ENCODE measurements at regions not wholly inside any gene's neighbourhood (a gene's known extent, or its start where the extent isn't known, plus 50 kb on each side); places are given as distances from the start of the nearest gene placed in this dataset.

DNA sequence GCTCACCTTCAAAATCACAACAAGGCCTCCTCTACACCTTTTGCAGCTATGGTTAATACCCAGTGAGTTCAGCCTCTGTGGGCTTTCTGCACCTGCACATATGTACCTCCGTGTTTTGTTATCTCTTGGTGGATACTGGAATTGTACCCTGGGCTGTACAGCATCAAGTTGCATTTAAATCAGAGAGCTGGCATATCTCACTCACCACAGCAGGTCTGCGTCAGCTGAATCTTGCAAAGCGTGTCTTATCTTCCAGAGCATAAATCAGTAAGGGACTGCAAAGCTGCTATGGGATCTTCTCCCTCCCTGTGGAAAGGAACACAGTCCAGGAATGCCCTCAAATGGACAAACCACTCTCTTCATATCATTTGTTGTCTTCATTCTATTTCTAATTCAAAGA lies 1048.7 kb downstream of the UQCRFS1 start:
- no peaks in the 10 kb centered on the region for H3K27me3 ChIP-seq (replicated peaks in 1 of 7)
- DNase-seq: no peak
- WGBS, 5 donors: 78 to 97% (median 84%) methylated on average over 3 of the region's 3 CpGs
- H3K9me3 ChIP-seq: peaks cover 0 to 56% (median 12%) of the 10 kb centered on the region in 8 donors
- no peaks in the 10 kb centered on the region for H3K4me1 ChIP-seq
- intact Hi-C loops (cut with DNase I; ENCODE audit: low total_unique reads): no loop called here
- H3K4me3 ChIP-seq: no peak overlapping the region
- no peak overlapping the region for H3K27ac ChIP-seq
- H3K36me3 ChIP-seq: no peaks in the 10 kb centered on the region
- TF ChIP-seq, protein P1, sequence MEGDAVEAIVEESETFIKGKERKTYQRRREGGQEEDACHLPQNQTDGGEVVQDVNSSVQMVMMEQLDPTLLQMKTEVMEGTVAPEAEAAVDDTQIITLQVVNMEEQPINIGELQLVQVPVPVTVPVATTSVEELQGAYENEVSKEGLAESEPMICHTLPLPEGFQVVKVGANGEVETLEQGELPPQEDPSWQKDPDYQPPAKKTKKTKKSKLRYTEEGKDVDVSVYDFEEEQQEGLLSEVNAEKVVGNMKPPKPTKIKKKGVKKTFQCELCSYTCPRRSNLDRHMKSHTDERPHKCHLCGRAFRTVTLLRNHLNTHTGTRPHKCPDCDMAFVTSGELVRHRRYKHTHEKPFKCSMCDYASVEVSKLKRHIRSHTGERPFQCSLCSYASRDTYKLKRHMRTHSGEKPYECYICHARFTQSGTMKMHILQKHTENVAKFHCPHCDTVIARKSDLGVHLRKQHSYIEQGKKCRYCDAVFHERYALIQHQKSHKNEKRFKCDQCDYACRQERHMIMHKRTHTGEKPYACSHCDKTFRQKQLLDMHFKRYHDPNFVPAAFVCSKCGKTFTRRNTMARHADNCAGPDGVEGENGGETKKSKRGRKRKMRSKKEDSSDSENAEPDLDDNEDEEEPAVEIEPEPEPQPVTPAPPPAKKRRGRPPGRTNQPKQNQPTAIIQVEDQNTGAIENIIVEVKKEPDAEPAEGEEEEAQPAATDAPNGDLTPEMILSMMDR (IDR thresholded peaks at IDR 0.05 in 8 of 11, conservative IDR thresholded peaks at IDR 0.05 in 3 of 11): no peak
- TF ChIP-seq POLR2A (IDR thresholded peaks at IDR 0.05) (no peak), POLR2AphosphoS5 (IDR thresholded peaks at IDR 0.05) (no peak)

DNA sequence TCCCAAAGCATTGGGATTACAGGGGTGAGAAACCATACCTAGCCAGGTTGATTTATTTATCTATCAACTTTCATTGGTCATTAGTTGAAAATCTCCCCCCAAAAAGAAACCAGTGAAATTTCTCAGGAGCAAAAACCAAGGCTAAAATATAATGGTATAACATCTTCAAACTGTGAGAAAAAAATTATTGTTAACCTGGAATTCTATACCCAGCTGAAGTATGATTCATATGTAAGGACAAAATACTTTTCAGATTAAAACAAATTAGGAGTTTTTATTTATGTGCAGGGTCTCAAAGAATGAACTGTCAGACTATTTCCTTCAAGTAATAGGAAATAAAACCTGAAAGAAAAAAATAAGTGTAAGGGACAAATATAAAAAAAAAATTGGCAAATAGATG lies 1053.9 kb downstream of the UQCRFS1 start:
- H3K36me3 ChIP-seq: no peaks in the 10 kb centered on the region
- intact Hi-C loops (cut with DNase I; ENCODE audit: low total_unique reads): no loop called here
- H3K4me3 ChIP-seq: no peak overlapping the region
- DNase-seq: no peak
- no peaks in the 10 kb centered on the region for H3K27me3 ChIP-seq (replicated peaks in 1 of 7)
- no peaks in the 10 kb centered on the region for H3K4me1 ChIP-seq
- peaks cover 0 to 64% (median 31%) of the 10 kb centered on the region in 8 donors for H3K9me3 ChIP-seq
- no peak overlapping the region for H3K27ac ChIP-seq
- TF ChIP-seq POLR2AphosphoS5 (IDR thresholded peaks at IDR 0.05) (no peak), POLR2A (IDR thresholded peaks at IDR 0.05) (no peak)
- TF ChIP-seq, protein P1 (IDR thresholded peaks at IDR 0.05 in 8 of 11, conservative IDR thresholded peaks at IDR 0.05 in 3 of 11): no peak

GRCh38 chr19:28155265-28155664 lies 1057.7 kb downstream of the UQCRFS1 start:
- 67 to 92% (median 88%) methylated on average over 1 of the region's 1 CpG for WGBS, 5 donors
- DNase-seq: no peak
- intact Hi-C loops (cut with DNase I; ENCODE audit: low total_unique reads): no loop called here

DNA sequence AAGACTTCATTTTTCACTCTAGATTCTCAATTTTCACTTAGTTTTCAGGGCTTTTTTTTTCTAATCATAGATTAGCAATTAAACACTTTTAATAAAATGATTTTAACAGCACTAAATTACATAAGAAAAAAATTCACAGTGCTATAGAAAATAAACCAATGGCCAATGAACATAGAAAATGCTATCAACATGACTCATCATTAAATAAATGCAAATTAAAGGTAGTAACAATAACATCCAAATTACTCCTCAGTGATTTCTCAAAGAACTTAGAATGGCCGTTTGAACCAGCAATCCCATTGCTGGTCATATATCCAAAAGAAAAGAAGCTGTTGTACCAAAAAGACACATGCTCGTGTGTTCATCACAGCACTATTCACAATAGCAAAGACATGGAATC lies 1058.9 kb downstream of the UQCRFS1 start:
- Histone ChIP-seq H3K4me3 (no peak overlapping the region), H3K9me3 (peaks cover 0 to 42% (median 14%) of the 10 kb centered on the region in 8 donors), H3K4me1 (no peaks in the 10 kb centered on the region), H3K27ac (no peak overlapping the region), H3K36me3 (no peaks in the 10 kb centered on the region), H3K27me3 (replicated peaks in 1 of 7) (no peaks in the 10 kb centered on the region)
- intact Hi-C loops (cut with DNase I; ENCODE audit: low total_unique reads): no loop called here
- DNase-seq: no peak
- 72 to 90% (median 77%) methylated on average over 2 of the region's 2 CpGs for WGBS, 5 donors
- TF ChIP-seq POLR2A (IDR thresholded peaks at IDR 0.05): no peak
- TF ChIP-seq POLR2AphosphoS5 (IDR thresholded peaks at IDR 0.05): no peak
- TF ChIP-seq, protein P1 (IDR thresholded peaks at IDR 0.05 in 8 of 11, conservative IDR thresholded peaks at IDR 0.05 in 3 of 11): no peak

More at GRCh38 chr19:28155265-28155664, 1057.7 kb downstream of the UQCRFS1 start:
- Histone ChIP-seq H3K4me3 (no peak overlapping the region), H3K36me3 (no peaks in the 10 kb centered on the region), H3K27ac (no peak overlapping the region), H3K9me3 (peaks cover 0 to 52% (median 22%) of the 10 kb centered on the region in 8 donors), H3K27me3 (replicated peaks in 1 of 7) (no peaks in the 10 kb centered on the region), H3K4me1 (no peaks in the 10 kb centered on the region)
- no peak for TF ChIP-seq POLR2AphosphoS5 (IDR thresholded peaks at IDR 0.05)
- TF ChIP-seq, protein P1 (IDR thresholded peaks at IDR 0.05 in 8 of 11, conservative IDR thresholded peaks at IDR 0.05 in 3 of 11): no peak
- TF ChIP-seq POLR2A (IDR thresholded peaks at IDR 0.05): no peak

All from spleen (tissue), 11 donors.